K562 (cell line): ENCODE measurements at regions not wholly inside any gene's neighbourhood (a gene's known extent, or its start where the extent isn't known, plus 50 kb on each side); places are given as distances from the start of the nearest gene placed in this dataset.
A peak's percentile ranks its signal among the peaks of the same experiment; 100 is the strongest.

Experiments
- ATAC-seq: fragments of 200-7000 bp; cut with Tn5 transposase; 3 replicates; pipeline ENCODE4 v1.9.1; 2020; ENCODE audit warnings: moderate library complexity
- BruUV-seq: library from RNA; stranded (reverse); fragments of 400-500 nt; replicated peaks from 2 replicates; lab custom pipeline; 2021; lab: Mats Ljungman, UMichigan
- CTCF ChIA-PET: fragments of 300-600 bp; formaldehyde crosslinking; extraction: SDS; loops from one replicate; lab custom pipeline; 2021; ENCODE audit warnings: low intra/inter-chr PET ratio; lab: Yijun Ruan, JAX
- POLR2A ChIA-PET: fragments of 300-600, 350-650 bp; sonication (Branson Sonifier 250); formaldehyde crosslinking; extraction: SDS; loops from one replicate; lab custom pipeline; 2021; ENCODE audit warnings: antibody characterized with exemption, inconsistent platforms; lab: Yijun Ruan, JAX
- DNase-seq, 4 experiments: peaks; one replicate each; pipeline versions ENCODE4 v3.0.0 to v3.0.0-alpha.2; 2011 to 2018; ENCODE audit warnings: low spot score in 3 of 4, mixed read lengths in 3 of 4; ENCODE audit errors: extremely low read depth in 1 of 4
- FAIRE-seq: peaks from 2 replicates; lab custom pipeline; 2011; peaks lifted over from hg19 to GRCh38; lab: Jason Lieb, UNC
- H2AFZ ChIP-seq: 2 replicates; pipeline ENCODE4 v1.6.0; 2011; ENCODE audit warnings: low read depth, low read length, control low read depth, inconsistent platforms
- H3K27ac ChIP-seq: fragments of 200-600 bp; 3 replicates; pipeline ENCODE4 v1.8.0; 2011; ENCODE audit warnings: low read depth, mild to moderate bottlenecking, control low read depth, inconsistent platforms, low read length, moderate library complexity, mixed read lengths; ENCODE audit errors: extremely low read depth
- H3K27me3 ChIP-seq, 2 experiments: fragments of 300-600 bp in 1 of 2; 2 replicates in 1 of 2; 3 replicates in 1 of 2; pipeline versions ENCODE4 v1.6.0 to v1.8.0; 2011; ENCODE audit warnings: inconsistent platforms in 2 of 2, low read length in 2 of 2, mild to moderate bottlenecking in 1 of 2, mixed read lengths in 1 of 2, moderate library complexity in 1 of 2; ENCODE audit not compliant: control insufficient read depth in 2 of 2, insufficient read depth in 2 of 2
- H3K36me3 ChIP-seq: fragments of 300-600 bp; 3 replicates; pipeline ENCODE4 v1.8.0; 2011; ENCODE audit warnings: mild to moderate bottlenecking, low read length, inconsistent platforms; ENCODE audit not compliant: control insufficient read depth, insufficient read depth
- H3K4me1 ChIP-seq, 2 experiments: fragments of 200-600 bp in 1 of 2; replicated peaks in 1 of 2; 2 replicates in 1 of 2; 3 replicates in 1 of 2; pipeline versions ENCODE4 v1.5.1 to v1.8.0; 2011; ENCODE audit warnings: inconsistent platforms in 2 of 2, low read length in 2 of 2, mild to moderate bottlenecking in 1 of 2, mixed read lengths in 1 of 2, moderate library complexity in 1 of 2; ENCODE audit not compliant: control insufficient read depth in 2 of 2, insufficient read depth in 2 of 2
- H3K4me2 ChIP-seq: 2 replicates; pipeline ENCODE4 v1.6.1; 2011; ENCODE audit warnings: low read length, control low read depth, inconsistent platforms, mixed read lengths; ENCODE audit not compliant: insufficient read depth
- H3K4me3 ChIP-seq: fragments of 200-600 bp; sonication (generic), shearing (Covaris generic); 2 replicates; pipeline ENCODE4 v1.5.1; 2016; ENCODE audit warnings: control low read depth, inconsistent platforms
- H3K79me2 ChIP-seq: fragments of 200-600 bp; 3 replicates; pipeline ENCODE4 v1.8.0; 2011; ENCODE audit warnings: low read length, inconsistent platforms; ENCODE audit not compliant: control insufficient read depth, insufficient read depth
- H3K9ac ChIP-seq, 2 experiments: 2 replicates each; pipeline versions ENCODE4 v1.6.0 to v1.6.1; 2011; ENCODE audit warnings: low read depth in 2 of 2, low read length in 2 of 2, control low read depth in 1 of 2, inconsistent platforms in 1 of 2, mild to moderate bottlenecking in 1 of 2, mixed read lengths in 1 of 2; ENCODE audit not compliant: insufficient read depth in 1 of 2
- H3K9me1 ChIP-seq: one replicate; pipeline ENCODE4 v1.6.0; 2011; ENCODE audit warnings: inconsistent platforms, mild to moderate bottlenecking, low read length, moderate library complexity; ENCODE audit not compliant: control insufficient read depth, insufficient read depth
- H3K9me3 ChIP-seq: replicated peaks from 2 replicates; pipeline ENCODE4 v1.5.1; 2011; ENCODE audit warnings: low read depth, low read length, inconsistent platforms; ENCODE audit not compliant: control insufficient read depth, insufficient read depth
- H4K20me1 ChIP-seq: replicated peaks from 2 replicates; pipeline ENCODE4 v1.6.1; 2011; ENCODE audit warnings: low read length, inconsistent platforms, mixed read lengths; ENCODE audit not compliant: control insufficient read depth, insufficient read depth
- CBFB ChIP-seq: sonication (generic); formaldehyde crosslinking; IDR thresholded peaks from 2 replicates; pipeline ENCODE4 v1.4.0; 2020; ENCODE audit warnings: mild to moderate bottlenecking, missing genetic modification reagents
- CEBPB ChIP-seq: fragments of 450-650 bp; IDR thresholded peaks from 2 replicates; pipeline ENCODE4 v1.6.1; 2016; ENCODE audit warnings: missing genetic modification characterization, missing compliant biosample characterization
- CEBPG ChIP-seq, 3 experiments: fragments of 200-800 bp in 1 of 3; sonication (Bioruptor generic) in 1 of 3; sonication (generic) in 1 of 3; formaldehyde crosslinking in 1 of 3; IDR thresholded peaks in 2 of 3; conservative IDR thresholded peaks in 1 of 3; 2 replicates each; pipeline versions ENCODE4 v1.6.1 to v1.8.0; 2016 to 2022; ENCODE audit warnings: missing compliant biosample characterization in 2 of 3, missing genetic modification characterization in 2 of 3, mild to moderate bottlenecking in 1 of 3, missing genetic modification reagents in 1 of 3
- in situ Hi-C: fragments of 300-500 bp; cut with MboI; formaldehyde crosslinking; loops from 4 replicates; pipeline ENCODE4 v1.15.0; 2018; ENCODE audit warnings: inconsistent platforms, mixed read lengths
- intact Hi-C: fragments of 100-400 bp; cut with micrococcal nuclease; formaldehyde crosslinking; loops from 2 replicates; pipeline ENCODE4 v1.14.2; 2022
- TF ChIP-seq, protein P1 (sequence below): fragments of 250-450 bp; sonication (Bioruptor Pico); IDR thresholded peaks from 2 replicates; pipeline ENCODE4 v1.5.0; 2021; ENCODE audit warnings: mild to moderate bottlenecking, moderate library complexity

DNA sequence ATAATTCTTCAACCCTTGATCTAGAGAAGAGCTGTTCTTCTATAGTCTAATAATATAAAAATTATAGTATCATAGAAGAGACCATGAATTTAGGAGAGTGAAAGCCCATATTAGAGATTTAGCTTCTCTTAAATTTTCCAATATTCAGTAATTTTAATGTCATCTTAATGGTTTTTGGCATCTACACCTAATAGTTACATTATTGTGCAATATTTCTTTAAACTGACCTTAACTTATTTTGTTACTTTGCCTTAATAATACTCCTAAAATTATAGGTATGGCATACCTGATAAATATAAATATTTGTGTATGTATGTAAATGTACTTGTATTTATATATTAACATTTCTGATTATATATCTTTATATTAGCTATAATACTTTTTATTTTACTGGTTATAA lies 78.0 kb upstream of the CWC22 start:
- Histone ChIP-seq H3K27me3 (no peaks in the 10 kb centered on the region), H3K9ac (no peak overlapping the region), H3K36me3 (no peaks in the 10 kb centered on the region), H3K79me2 (no peaks in the 10 kb centered on the region), H3K9me3 (no peaks in the 10 kb centered on the region), H3K9me1 (no peaks in the 10 kb centered on the region), H3K4me3 (no peak overlapping the region), H2AFZ (no peak overlapping the region), H3K4me2 (no peak overlapping the region), H3K4me1 (no peaks in the 10 kb centered on the region), H3K27ac (no peak overlapping the region), H4K20me1 (no peaks in the 10 kb centered on the region)
- no peak for FAIRE-seq
- ATAC-seq = no peak
- in situ Hi-C loops = no loop called here
- POLR2A ChIA-PET = no interaction called here
- intact Hi-C loops = no loop called here
- TF ChIP-seq CBFB (CRISPR knock-in tag) (no peak), CEBPG (CRISPR knock-in tag; IDR thresholded peaks at IDR 0.05) (no peak), CEBPG (tag; conservative IDR thresholded peaks at IDR 0.05 in 1 of 2, IDR thresholded peaks at IDR 0.05 in 1 of 2) (peak in 1 of 2 experiments; percentile 92; a peak in 2 of 4 replicates), CEBPB (tag) (peak; percentile 74)
- TF ChIP-seq, protein P1, sequence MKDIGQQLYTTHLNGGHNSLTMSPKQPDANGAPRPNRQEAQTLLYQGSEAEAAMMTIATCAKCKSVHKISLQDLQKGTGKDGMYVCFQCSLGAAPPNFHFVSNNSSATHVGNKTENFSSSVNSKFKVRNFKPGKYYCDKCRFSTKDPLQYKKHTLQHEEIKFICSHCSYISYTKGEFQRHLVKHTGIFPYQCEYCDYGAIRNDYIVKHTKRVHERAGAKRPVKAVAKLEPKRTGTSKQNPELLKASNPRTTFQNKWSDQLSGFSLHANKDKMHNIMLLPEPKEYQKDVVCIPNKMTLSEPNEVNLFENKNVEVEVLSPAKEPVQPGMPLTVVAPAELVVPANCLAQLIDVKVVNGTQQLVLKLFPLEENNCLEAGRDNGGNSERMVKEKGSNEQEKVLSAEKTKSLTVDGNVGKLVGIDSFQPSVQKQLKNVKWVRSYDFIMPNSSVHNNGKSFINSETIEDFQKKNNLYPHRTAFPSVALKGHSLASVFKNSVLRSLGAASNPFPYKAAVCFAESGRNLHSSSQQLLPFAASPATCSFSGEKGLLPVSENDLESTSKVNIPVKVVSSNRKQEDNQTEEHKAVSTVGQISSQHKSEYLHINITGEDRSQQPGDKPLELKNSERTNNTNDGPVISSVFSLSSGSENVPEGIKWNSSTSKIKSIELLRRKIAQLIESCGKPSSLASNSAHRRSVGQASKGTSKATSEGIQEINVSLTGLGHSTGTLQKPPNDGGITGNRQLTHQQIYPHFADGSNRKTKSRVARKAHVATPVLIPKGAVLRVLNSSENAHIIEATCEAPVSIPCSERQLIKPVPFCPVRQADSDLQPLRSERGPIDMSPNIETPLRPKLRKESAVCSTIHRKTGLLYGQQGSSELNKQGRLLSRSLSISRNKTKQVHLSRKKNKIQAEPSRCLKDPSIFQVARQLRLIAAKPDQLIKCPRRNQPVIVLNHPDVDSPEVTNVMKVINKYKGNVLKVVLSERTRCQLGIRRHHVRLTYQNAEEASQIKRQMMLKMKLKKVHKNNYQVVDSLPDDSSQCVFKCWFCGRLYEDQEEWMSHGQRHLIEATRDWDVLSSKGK = no peak
- DNase-seq = no peak
- BruUV-seq = no TSS peak
- CTCF ChIA-PET = no interaction called here
